HEK293T (cell line): ENCODE measurements at regions not wholly inside any gene's neighbourhood (a gene's known extent, or its start where the extent isn't known, plus 50 kb on each side); places are given as distances from the start of the nearest gene placed in this dataset.

Experiments
- CTCF ChIA-PET: fragments of 350-600 bp; formaldehyde crosslinking; extraction: SDS; loops from one replicate; lab custom pipeline; 2021; ENCODE audit warnings: antibody characterized with exemption, inconsistent platforms; lab: Yijun Ruan, JAX
- POLR2A ChIA-PET: fragments of 350-600 bp; formaldehyde crosslinking; extraction: SDS; loops from one replicate; lab custom pipeline; 2020; ENCODE audit warnings: antibody characterized with exemption, inconsistent platforms; lab: Yijun Ruan, JAX
- DNase-seq: peaks from one replicate; pipeline ENCODE4 v3.0.0; 2012; ENCODE audit warnings: mixed read lengths; ENCODE audit errors: extremely low spot score
- ARNT ChIP-seq: fragments of 450-650 bp; IDR thresholded peaks from 2 replicates; pipeline ENCODE4 v1.6.1; 2017; ENCODE audit warnings: mild to moderate bottlenecking
- BHLHE40 ChIP-seq: fragments of 450-650 bp; IDR thresholded peaks from 2 replicates; pipeline ENCODE4 v1.6.1; 2016; ENCODE audit warnings: mild to moderate bottlenecking, moderate library complexity, borderline replicate concordance
- CTBP1 ChIP-seq: fragments of 450-650 bp; IDR thresholded peaks from 2 replicates; pipeline ENCODE4 v1.6.1; 2016; ENCODE audit warnings: borderline replicate concordance
- ELF4 ChIP-seq: fragments of 450-650 bp; IDR thresholded peaks from 2 replicates; pipeline ENCODE4 v1.6.1; 2017; ENCODE audit warnings: antibody characterized with exemption
- FOXA1 ChIP-seq: fragments of 450-650 bp; IDR thresholded peaks from 2 replicates; pipeline ENCODE4 v1.6.1; 2016; ENCODE audit warnings: mild to moderate bottlenecking
- FOXK2 ChIP-seq: fragments of 450-650 bp; IDR thresholded peaks from 2 replicates; pipeline ENCODE4 v1.6.1; 2016; ENCODE audit warnings: mild to moderate bottlenecking
- FOXM1 ChIP-seq: fragments of 450-650 bp; IDR thresholded peaks from 2 replicates; pipeline ENCODE4 v1.6.1; 2017; ENCODE audit warnings: mild to moderate bottlenecking, borderline replicate concordance
- HDGF ChIP-seq: fragments of 450-650 bp; IDR thresholded peaks from 2 replicates; pipeline ENCODE4 v1.6.1; 2017; ENCODE audit warnings: antibody characterized with exemption, borderline replicate concordance
- L3MBTL2 ChIP-seq: fragments of 450-650 bp; conservative IDR thresholded peaks from 2 replicates; pipeline ENCODE4 v1.6.1; 2016; ENCODE audit warnings: mild to moderate bottlenecking
- LEF1 ChIP-seq: fragments of 450-650 bp; IDR thresholded peaks from 2 replicates; pipeline ENCODE4 v1.6.1; 2017; ENCODE audit warnings: mild to moderate bottlenecking, borderline replicate concordance
- NFRKB ChIP-seq: fragments of 450-650 bp; IDR thresholded peaks from 2 replicates; pipeline ENCODE4 v1.6.1; 2016; ENCODE audit warnings: mild to moderate bottlenecking, moderate library complexity
- SP1 ChIP-seq: fragments of 450-650 bp; IDR thresholded peaks from 2 replicates; pipeline ENCODE4 v1.6.1; 2017
- SUZ12 ChIP-seq: fragments of 450-650 bp; IDR thresholded peaks from 2 replicates; pipeline ENCODE4 v1.6.1; 2016; ENCODE audit warnings: mild to moderate bottlenecking
- TARDBP ChIP-seq: fragments of 450-650 bp; IDR thresholded peaks from 2 replicates; pipeline ENCODE4 v1.6.1; 2016
- ZNF384 ChIP-seq: fragments of 450-650 bp; IDR thresholded peaks from 2 replicates; pipeline ENCODE4 v1.6.1; 2016
- TF ChIP-seq, protein P1 (sequence below): fragments of 450-650 bp; IDR thresholded peaks from 2 replicates; pipeline ENCODE4 v1.6.1; 2016

DNA sequence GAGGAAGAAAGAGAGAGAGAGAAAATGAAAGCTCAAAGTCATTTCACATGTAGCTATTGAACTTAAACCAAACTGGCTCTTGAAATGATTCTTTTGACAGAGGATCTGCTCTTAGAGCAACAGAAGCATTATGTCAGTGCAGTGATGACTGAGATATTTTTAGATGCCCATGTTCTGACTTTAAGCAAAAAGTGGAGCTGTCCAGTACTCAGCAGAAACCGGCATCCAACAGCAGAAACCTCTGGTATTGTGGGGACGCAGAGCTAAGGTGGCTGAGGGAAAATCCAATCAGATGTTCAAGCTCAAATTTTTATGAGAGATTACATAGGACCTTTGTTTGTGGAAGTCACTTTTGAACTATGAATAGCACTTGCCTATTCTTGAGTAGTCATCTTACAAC, 69.8 kb upstream of the ANKFN1 start:
- TF ChIP-seq ARNT (no peak), SP1 (no peak), SUZ12 (no peak), TARDBP (no peak), FOXK2 (no peak), LEF1 (no peak), BHLHE40 (no peak)
- ChIA-PET POLR2A (no interaction called here), CTCF (interaction anchor here (0.7 kb wide), 1 partner anchor 559 kb away, joined by 3 read pairs; no protein-coding TSS in a partner anchor)
- no peak for DNase-seq

DNA sequence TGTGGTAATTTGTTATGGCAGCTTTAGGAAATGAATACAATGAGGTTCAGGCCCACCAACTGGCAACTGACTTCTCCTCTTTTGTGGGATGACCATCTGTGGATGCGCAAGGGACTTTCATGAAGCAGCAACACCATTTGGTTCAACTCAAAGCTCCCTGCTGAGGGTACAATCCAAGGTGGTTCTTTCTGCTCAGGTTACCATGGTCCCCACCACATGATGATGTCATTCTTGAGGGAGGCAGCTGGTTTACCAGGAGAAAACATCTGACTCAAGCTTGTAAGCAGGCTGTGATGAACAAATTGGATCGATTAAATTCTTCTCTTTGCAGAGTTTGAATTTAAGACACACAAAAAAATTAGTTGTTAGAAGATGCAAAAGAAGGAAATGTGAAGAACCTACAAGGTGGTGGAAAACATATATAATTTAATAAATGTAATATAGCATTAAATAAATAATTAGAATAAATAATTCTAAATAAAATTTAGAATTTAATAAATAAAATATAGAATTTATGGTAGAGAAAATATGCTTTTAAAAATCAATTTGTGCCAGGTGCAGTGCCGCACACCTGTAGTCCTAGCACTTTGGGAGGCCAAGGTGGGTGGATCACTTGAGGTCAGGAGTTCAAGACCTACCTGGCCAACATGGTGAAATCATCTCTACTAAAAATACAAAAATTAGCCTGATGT, 67.6 kb upstream of the ANKFN1 start:
- DNase-seq = no peak
- ChIA-PET CTCF (no interaction called here), POLR2A (no interaction called here)
- TF ChIP-seq TARDBP = no peak
- no peak for TF ChIP-seq SP1
- TF ChIP-seq ARNT = no peak

DNA sequence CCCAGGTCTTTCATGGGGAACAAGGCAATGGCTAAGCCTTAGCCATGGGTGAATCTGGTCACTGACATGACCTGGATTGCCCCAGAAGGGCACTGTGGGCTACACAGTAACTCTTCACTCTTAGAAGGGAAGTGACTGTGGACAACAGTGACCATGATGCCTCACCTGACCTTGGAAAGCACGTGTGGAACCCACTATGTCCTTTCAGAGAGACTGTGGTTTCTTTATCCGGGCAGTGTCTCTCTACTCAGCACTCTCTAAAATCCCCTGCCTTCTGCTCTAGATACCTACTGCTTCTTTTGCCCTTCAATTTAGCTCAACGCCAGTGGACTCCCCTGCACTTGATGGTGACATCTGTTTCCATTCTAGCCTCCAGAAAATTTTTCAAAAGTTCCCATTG, 66.1 kb upstream of the ANKFN1 start:
- TF ChIP-seq FOXA1 = no peak
- no peak for DNase-seq
- ChIA-PET POLR2A (no interaction called here), CTCF (no interaction called here)

DNA sequence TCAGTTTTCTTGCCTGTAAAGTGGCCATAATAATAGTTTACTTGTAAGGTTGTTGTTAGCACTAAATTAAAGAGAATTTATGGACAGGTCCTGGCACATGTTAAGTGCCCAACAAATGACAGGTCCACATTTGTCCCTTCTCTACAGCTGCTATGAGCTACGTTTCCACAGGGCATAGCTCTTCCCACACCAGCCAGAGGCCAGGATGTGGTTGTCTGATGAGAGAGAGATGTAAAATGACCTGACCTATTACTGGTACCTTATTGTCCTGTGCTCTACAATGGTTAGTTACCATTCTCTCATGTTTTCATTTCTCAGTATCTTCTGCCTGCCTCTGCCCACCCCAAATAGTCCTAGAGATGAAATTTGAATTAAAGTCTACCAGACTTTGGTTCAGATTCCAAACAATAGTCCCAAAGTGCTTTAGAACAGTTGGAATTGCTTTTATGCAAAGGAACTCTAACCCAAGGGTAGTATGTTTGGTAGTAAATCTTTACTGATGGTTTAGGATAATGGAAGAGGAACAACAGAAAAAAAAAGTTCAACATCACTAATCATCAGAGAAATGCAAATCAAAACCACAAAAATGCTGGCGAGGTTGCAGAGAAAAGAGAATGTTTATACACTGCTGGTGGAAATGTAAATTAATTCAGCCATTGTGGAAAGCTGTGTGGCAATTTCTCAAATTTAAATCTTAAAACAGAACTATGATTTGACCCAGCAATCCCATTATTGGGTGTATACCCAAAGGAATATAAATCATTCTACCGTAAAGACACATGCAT, 57.1 kb upstream of the ANKFN1 start:
- POLR2A ChIA-PET = no interaction called here
- DNase-seq = no peak
- CTCF ChIA-PET = no interaction called here
- TF ChIP-seq BHLHE40 (no peak), ZNF384 (no peak), FOXK2 (no peak), CTBP1 (no peak), L3MBTL2 (no peak), FOXM1 (no peak), TARDBP (no peak), FOXA1 (no peak), ELF4 (no peak), NFRKB (no peak), HDGF (no peak), LEF1 (no peak), SUZ12 (no peak), SP1 (no peak), ARNT (no peak)
- TF ChIP-seq, protein P1, sequence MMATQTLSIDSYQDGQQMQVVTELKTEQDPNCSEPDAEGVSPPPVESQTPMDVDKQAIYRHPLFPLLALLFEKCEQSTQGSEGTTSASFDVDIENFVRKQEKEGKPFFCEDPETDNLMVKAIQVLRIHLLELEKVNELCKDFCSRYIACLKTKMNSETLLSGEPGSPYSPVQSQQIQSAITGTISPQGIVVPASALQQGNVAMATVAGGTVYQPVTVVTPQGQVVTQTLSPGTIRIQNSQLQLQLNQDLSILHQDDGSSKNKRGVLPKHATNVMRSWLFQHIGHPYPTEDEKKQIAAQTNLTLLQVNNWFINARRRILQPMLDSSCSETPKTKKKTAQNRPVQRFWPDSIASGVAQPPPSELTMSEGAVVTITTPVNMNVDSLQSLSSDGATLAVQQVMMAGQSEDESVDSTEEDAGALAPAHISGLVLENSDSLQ = no peak

DNA sequence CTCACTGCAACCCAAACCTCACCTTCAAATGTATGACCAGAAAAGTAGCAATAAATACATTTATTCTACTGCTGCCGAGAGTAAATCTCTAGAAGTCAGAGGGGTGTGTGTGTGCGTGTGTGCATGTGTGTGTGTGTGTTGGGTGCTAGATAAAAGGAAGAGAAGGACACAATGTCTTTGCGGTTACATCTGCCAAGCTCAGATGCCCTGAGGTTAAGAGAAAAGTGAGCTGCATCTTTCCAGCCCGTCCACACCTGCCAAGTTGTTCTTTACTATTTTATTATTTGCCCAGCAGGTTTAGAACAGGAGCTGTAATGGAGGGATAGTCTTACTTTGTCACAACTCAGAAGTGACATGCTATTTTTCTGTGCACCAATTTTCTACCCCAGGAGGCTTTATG, 54.5 kb upstream of the ANKFN1 start:
- ChIA-PET POLR2A (no interaction called here), CTCF (no interaction called here)
- no peak for DNase-seq
- no peak for TF ChIP-seq SP1
- TF ChIP-seq, protein P1 = no peak
- no peak for TF ChIP-seq CTBP1
- no peak for TF ChIP-seq FOXA1
- TF ChIP-seq FOXM1 = no peak

DNA sequence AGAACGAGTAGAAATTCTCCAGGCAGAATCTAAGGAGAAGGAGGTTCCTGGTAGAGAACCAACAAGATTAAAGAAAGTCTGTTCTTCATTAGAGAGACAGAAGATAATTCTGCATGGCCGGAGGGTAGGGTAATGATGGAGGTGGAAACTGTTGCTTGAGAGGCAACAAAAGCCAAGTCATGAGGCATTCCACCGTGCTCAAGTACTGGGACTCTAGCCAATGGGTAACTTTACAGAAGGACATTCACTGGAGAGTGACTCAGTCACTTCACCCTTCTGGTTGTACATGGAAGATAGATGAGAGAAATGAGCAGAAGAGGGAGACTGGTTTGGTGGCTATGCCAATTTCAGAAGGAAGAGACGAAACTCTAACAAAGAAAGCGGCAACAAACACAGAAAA, 53.6 kb upstream of the ANKFN1 start:
- TF ChIP-seq FOXK2 = no peak
- TF ChIP-seq NFRKB = no peak
- no peak for TF ChIP-seq FOXM1
- no peak for TF ChIP-seq SP1
- TF ChIP-seq LEF1 = no peak
- no peak for TF ChIP-seq SUZ12
- no peak for TF ChIP-seq CTBP1
- TF ChIP-seq BHLHE40 = no peak
- no peak for TF ChIP-seq ARNT
- TF ChIP-seq FOXA1 = no peak
- no peak for TF ChIP-seq TARDBP
- no peak for TF ChIP-seq ZNF384
- no peak for TF ChIP-seq HDGF
- TF ChIP-seq, protein P1 = no peak
- TF ChIP-seq L3MBTL2 = no peak
- TF ChIP-seq ELF4 = no peak
- CTCF ChIA-PET = no interaction called here
- no peak for DNase-seq
- POLR2A ChIA-PET = no interaction called here
